Suppressor macrophage (primary cell): ENCODE measurements at regions not wholly inside any gene's neighbourhood (a gene's known extent, or its start where the extent isn't known, plus 50 kb on each side); places are given as distances from the start of the nearest gene placed in this dataset.

ENCODE experiments used
- DNase-seq, 4 experiments: peaks; one replicate each; pipeline ENCODE4 v3.0.0-alpha.2; 2020 to 2022

GRCh38 chr10:75294518-75294865, 58.7 kb upstream of the COMTD1 start:
- no peak for DNase-seq

- DNase-seq: no peak
Observed at GRCh38 chr10:75294031-75294437, 58.3 kb upstream of the COMTD1 start.

- DNase-seq: no peak
Observed at GRCh38 chr10:75293446-75293820, 57.7 kb upstream of the COMTD1 start.

GRCh38 chr10:75292794-75293445, 57.2 kb upstream of the COMTD1 start:
- no peak for DNase-seq

- DNase-seq: no peak
Observed at GRCh38 chr10:75291805-75292204, 56.0 kb upstream of the COMTD1 start.

GRCh38 chr10:75288140-75288711, 52.5 kb upstream of the COMTD1 start:
- DNase-seq: no peak

GRCh38 chr10:75287697-75288096, 51.9 kb upstream of the COMTD1 start:
- DNase-seq: no peak

- no peak for DNase-seq
Observed at GRCh38 chr10:75286901-75287300, 51.1 kb upstream of the COMTD1 start.
